M059J (cell line): ENCODE measurements at regions not wholly inside any gene's neighbourhood (a gene's known extent, or its start where the extent isn't known, plus 50 kb on each side); places are given as distances from the start of the nearest gene placed in this dataset.

Experiments used
- DNase-seq: peaks from one replicate; pipeline ENCODE4 v3.0.0-alpha.2; 2012; ENCODE audit warnings: low read depth

- DNase-seq: no peak
These were observed 54.9 kb upstream of the SASH1 start for GRCh38 chr6:148287623-148288333.

GRCh38 chr6:148288541-148288940, 54.1 kb upstream of the SASH1 start:
- no peak for DNase-seq

- no peak for DNase-seq
These were observed 53.5 kb upstream of the SASH1 start for GRCh38 chr6:148289153-148289552.

- DNase-seq: no peak
These were observed 50.8 kb upstream of the SASH1 start for GRCh38 chr6:148291876-148292275.
